DND-41 (cell line): ENCODE measurements at regions not wholly inside any gene's neighbourhood (a gene's known extent, or its start where the extent isn't known, plus 50 kb on each side); places are given as distances from the start of the nearest gene placed in this dataset.

Experiments used
- CTCF ChIP-seq: IDR thresholded peaks from 2 replicates; pipeline ENCODE4 v1.5.1; 2012; ENCODE audit warnings: borderline replicate concordance, low read length, moderate library complexity, mild to moderate bottlenecking; ENCODE audit not compliant: poor library complexity, severe bottlenecking; ENCODE audit errors: extremely low read depth
- EZH2 ChIP-seq: IDR thresholded peaks from 3 replicates; pipeline ENCODE4 v1.6.1; 2012; ENCODE audit warnings: borderline replicate concordance, low read depth, mild to moderate bottlenecking, moderate library complexity, low read length, inconsistent platforms; ENCODE audit not compliant: severe bottlenecking

DNA sequence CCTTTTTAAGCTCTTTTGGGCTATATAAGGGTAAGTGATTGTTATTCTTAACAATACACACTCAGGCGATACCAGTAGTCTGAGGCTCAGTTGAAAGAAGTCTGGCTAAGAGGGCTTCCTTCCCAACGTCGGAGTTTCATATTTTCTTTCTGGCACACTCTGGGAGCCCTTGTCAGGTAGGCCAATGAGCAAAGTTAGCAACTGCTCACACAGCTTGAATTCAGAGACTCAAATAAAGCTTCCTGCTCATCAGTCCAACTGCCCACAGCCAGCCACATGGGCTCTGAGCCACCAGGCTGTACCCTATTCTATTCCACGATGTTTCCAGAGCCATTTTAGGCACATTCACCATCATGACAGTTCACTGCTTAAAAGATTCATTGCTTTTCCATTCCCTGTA, 155.1 kb upstream of the TBL1XR1 start:
- TF ChIP-seq CTCF = no peak
- no peak for TF ChIP-seq EZH2
